Adipocyte (in vitro differentiated cells): ENCODE measurements at regions not wholly inside any gene's neighbourhood (a gene's known extent, or its start where the extent isn't known, plus 50 kb on each side); places are given as distances from the start of the nearest gene placed in this dataset.
"Not testable (repeated sequence)": the region's sequence is repeated elsewhere in the genome, so short reads cannot be mapped to it uniquely, and the experiment has no call there.

Experiments used
- DNase-seq: peaks from one replicate; pipeline ENCODE4 v3.0.0-alpha.2; 2015; ENCODE audit warnings: low read depth
- H3K27me3 ChIP-seq: replicated peaks from 2 replicates; pipeline ENCODE4 v1.7.0; 2013; ENCODE audit warnings: mild to moderate bottlenecking, low read length, moderate library complexity; ENCODE audit not compliant: control insufficient read depth, insufficient read depth
- H3K36me3 ChIP-seq: 2 replicates; pipeline ENCODE4 v1.7.0; 2013; ENCODE audit warnings: low read length, mild to moderate bottlenecking, moderate library complexity; ENCODE audit not compliant: control insufficient read depth, insufficient read depth, severe bottlenecking
- H3K4me1 ChIP-seq: 2 replicates; pipeline ENCODE4 v1.7.0; 2013; ENCODE audit warnings: mild to moderate bottlenecking, low read length, moderate library complexity; ENCODE audit not compliant: control insufficient read depth, insufficient read depth
- H3K4me3 ChIP-seq: 2 replicates; pipeline ENCODE4 v1.7.0; 2013; ENCODE audit warnings: mild to moderate bottlenecking, low read length, moderate library complexity
- H3K9ac ChIP-seq: 2 replicates; pipeline ENCODE4 v1.7.0; 2013; ENCODE audit warnings: mild to moderate bottlenecking, low read length, moderate library complexity
- H3K9me3 ChIP-seq: 2 replicates; pipeline ENCODE4 v1.7.0; 2013; ENCODE audit warnings: mild to moderate bottlenecking, low read length, moderate library complexity; ENCODE audit not compliant: control insufficient read depth

GRCh38 chr5:159514229-159514810 lies 184.0 kb upstream of the IL12B start:
- Histone ChIP-seq H3K4me1 (peaks cover 12% of the 10 kb centered on the region), H3K9me3 (no peaks in the 10 kb centered on the region), H3K36me3 (no peaks in the 10 kb centered on the region), H3K9ac (no peak overlapping the region), H3K4me3 (no peak overlapping the region), H3K27me3 (peaks cover 20% of the 10 kb centered on the region)
- no peak for DNase-seq

GRCh38 chr5:159515197-159515596 lies 184.9 kb upstream of the IL12B start:
- DNase-seq = no peak
- Histone ChIP-seq H3K27me3 (peaks cover 20% of the 10 kb centered on the region), H3K9ac (no peak overlapping the region), H3K9me3 (no peaks in the 10 kb centered on the region), H3K4me1 (peaks cover 9% of the 10 kb centered on the region), H3K4me3 (no peak overlapping the region), H3K36me3 (no peaks in the 10 kb centered on the region)

- peaks cover 20% of the 10 kb centered on the region for H3K27me3 ChIP-seq
- H3K4me3 ChIP-seq = no peak overlapping the region
- H3K9ac ChIP-seq = no peak overlapping the region
- peak; percentile 59 for DNase-seq
- H3K4me1 ChIP-seq = peaks cover 4% of the 10 kb centered on the region
- no peaks in the 10 kb centered on the region for H3K36me3 ChIP-seq
- H3K9me3 ChIP-seq = no peaks in the 10 kb centered on the region
Measured at GRCh38 chr5:159515909-159516415, 185.7 kb upstream of the IL12B start.

GRCh38 chr5:159518371-159518770 lies 188.1 kb upstream of the IL12B start:
- Histone ChIP-seq H3K9me3 (no peaks in the 10 kb centered on the region), H3K36me3 (no peaks in the 10 kb centered on the region)
- DNase-seq = peak; percentile 61

GRCh38 chr5:159519365-159519764 lies 189.1 kb upstream of the IL12B start:
- H3K9ac ChIP-seq = no peak overlapping the region
- peaks cover 4% of the 10 kb centered on the region for H3K27me3 ChIP-seq
- DNase-seq = no peak
- H3K9me3 ChIP-seq = no peaks in the 10 kb centered on the region
- no peaks in the 10 kb centered on the region for H3K36me3 ChIP-seq
- no peaks in the 10 kb centered on the region for H3K4me1 ChIP-seq
- H3K4me3 ChIP-seq = no peak overlapping the region

More at GRCh38 chr5:159518371-159518770, 188.1 kb upstream of the IL12B start:
- Histone ChIP-seq H3K4me1 (no peaks in the 10 kb centered on the region), H3K27me3 (peaks cover 12% of the 10 kb centered on the region), H3K9ac (no peak overlapping the region), H3K4me3 (no peak overlapping the region)

GRCh38 chr5:159522841-159523240 lies 192.6 kb upstream of the IL12B start:
- no peak for DNase-seq
- Histone ChIP-seq H3K9ac (no peak overlapping the region), H3K36me3 (no peaks in the 10 kb centered on the region), H3K27me3 (no peaks in the 10 kb centered on the region), H3K9me3 (no peaks in the 10 kb centered on the region), H3K4me1 (peaks cover 6% of the 10 kb centered on the region), H3K4me3 (no peak overlapping the region)

GRCh38 chr5:159524279-159524678 lies 194.0 kb upstream of the IL12B start:
- H3K36me3 ChIP-seq, H3K27me3 ChIP-seq, DNase-seq, H3K4me1 ChIP-seq, H3K4me3 ChIP-seq, H3K9ac ChIP-seq: not testable (repeated sequence)
- peaks cover 11% of the 10 kb centered on the region for H3K9me3 ChIP-seq

GRCh38 chr5:159525117-159525516 lies 194.8 kb upstream of the IL12B start:
- no peak for DNase-seq
- no peaks in the 10 kb centered on the region for H3K27me3 ChIP-seq
- no peak overlapping the region for H3K4me3 ChIP-seq
- H3K4me1 ChIP-seq = peaks cover 6% of the 10 kb centered on the region
- H3K9ac ChIP-seq = no peak overlapping the region
- peaks cover 11% of the 10 kb centered on the region for H3K9me3 ChIP-seq
- no peaks in the 10 kb centered on the region for H3K36me3 ChIP-seq

- H3K9me3 ChIP-seq = peaks cover 11% of the 10 kb centered on the region
- H3K27me3 ChIP-seq = no peaks in the 10 kb centered on the region
Measured at GRCh38 chr5:159527546-159528254, 197.4 kb upstream of the IL12B start.

GRCh38 chr5:159531554-159532105 lies 201.3 kb upstream of the IL12B start:
- DNase-seq = peak; percentile 44
- Histone ChIP-seq H3K36me3 (no peaks in the 10 kb centered on the region), H3K4me3 (no peak overlapping the region), H3K27me3 (no peaks in the 10 kb centered on the region), H3K9ac (no peak overlapping the region), H3K9me3 (peaks cover 11% of the 10 kb centered on the region), H3K4me1 (no peaks in the 10 kb centered on the region)

More at GRCh38 chr5:159527546-159528254, 197.4 kb upstream of the IL12B start:
- Histone ChIP-seq H3K9ac (no peak overlapping the region), H3K4me1 (peaks cover 6% of the 10 kb centered on the region), H3K36me3 (no peaks in the 10 kb centered on the region), H3K4me3 (no peak overlapping the region)
- no peak for DNase-seq

- H3K4me1 ChIP-seq = no peaks in the 10 kb centered on the region
- no peak overlapping the region for H3K9ac ChIP-seq
- H3K4me3 ChIP-seq = no peak overlapping the region
- peaks cover 11% of the 10 kb centered on the region for H3K9me3 ChIP-seq
- no peaks in the 10 kb centered on the region for H3K27me3 ChIP-seq
- no peaks in the 10 kb centered on the region for H3K36me3 ChIP-seq
- peak; percentile 81 for DNase-seq
Measured at GRCh38 chr5:159533197-159533596, 202.9 kb upstream of the IL12B start.
